GM21717 (cell line): ENCODE measurements at regions not wholly inside any gene's neighbourhood (a gene's known extent, or its start where the extent isn't known, plus 50 kb on each side); places are given as distances from the start of the nearest gene placed in this dataset.
"Not testable (repeated sequence)": the region's sequence is repeated elsewhere in the genome, so short reads cannot be mapped to it uniquely, and the experiment has no call there.

Experiments
- ATAC-seq: cut with Tn5 transposase; IDR thresholded peaks from one replicate; pipeline ENCODE4 v1.9.1; 2021; ENCODE audit warnings: mild to moderate bottlenecking, moderate library complexity; ENCODE audit not compliant: unreplicated experiment

DNA sequence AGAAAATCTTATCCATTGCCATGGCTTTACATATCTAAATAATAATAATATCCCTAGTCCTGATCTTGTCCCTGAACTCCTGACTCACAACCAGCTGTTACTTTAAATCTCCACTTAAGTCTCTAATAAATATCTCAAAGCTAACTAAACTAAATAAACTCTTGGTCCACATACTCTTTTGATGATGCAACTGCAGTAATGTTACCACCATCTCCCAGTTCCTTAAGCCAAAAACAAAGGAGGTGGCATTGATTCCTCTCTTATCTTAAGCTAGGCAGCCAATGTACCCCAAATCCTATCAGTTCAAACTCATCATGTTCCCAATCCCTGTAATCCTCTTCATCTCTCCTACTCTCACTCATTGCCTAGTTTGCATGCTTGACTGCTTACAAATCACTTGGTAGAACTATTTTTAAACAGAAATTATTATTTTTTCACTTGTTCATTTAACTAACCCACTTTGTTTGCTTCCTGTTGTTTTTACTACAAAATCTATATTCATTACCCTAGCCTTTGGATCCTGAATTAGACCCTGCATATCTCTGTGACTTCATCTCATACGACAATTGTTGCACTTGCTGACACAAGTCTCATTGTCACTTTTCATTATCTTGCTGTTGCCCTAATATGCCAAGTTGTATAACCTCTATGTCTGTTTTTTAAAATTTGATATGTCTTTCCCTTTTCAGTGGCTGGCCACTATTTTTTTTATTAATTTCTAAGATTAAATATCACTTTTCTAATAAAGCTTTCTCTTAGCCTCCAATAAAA, 462.2 kb downstream of the ZPLD1 start:
- no peak for ATAC-seq

DNA sequence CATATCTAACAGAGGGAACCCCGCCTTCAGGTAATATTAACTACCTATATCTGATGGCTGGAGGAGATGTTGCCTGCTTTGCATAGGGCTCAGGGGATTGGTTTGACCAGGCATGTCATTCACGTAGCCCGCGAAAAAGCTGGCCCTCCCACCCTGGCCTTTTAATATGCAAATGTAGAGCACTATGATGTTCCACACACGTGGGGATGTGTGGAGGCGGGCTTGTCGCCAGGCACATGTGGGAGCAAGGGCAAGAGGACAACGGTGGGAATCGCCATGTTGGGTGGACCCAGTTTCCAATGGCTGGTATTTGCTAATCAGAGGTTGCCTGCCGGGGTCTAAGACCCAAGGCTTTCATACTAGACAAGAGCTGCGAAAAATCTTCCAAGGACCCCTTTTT, 469.8 kb downstream of the ZPLD1 start:
- no peak for ATAC-seq

DNA sequence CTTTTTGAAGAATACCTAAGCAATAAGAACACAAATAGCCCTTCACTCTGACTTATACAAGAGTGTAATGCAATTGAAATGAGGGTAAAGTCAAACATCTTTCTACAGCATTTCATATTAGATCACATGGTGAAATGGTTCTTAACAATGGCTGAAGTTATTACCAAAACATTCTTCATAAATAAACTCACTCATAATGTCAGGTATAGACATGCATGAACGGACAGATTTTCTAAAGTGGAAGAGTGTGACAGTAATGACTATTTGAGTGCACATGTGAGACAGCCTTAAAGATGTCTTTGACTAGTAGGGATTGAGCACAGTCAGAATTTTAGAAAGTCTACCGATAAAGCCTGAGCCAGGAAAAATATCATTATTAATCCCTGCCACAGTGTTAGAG, 471.0 kb downstream of the ZPLD1 start:
- no peak for ATAC-seq

DNA sequence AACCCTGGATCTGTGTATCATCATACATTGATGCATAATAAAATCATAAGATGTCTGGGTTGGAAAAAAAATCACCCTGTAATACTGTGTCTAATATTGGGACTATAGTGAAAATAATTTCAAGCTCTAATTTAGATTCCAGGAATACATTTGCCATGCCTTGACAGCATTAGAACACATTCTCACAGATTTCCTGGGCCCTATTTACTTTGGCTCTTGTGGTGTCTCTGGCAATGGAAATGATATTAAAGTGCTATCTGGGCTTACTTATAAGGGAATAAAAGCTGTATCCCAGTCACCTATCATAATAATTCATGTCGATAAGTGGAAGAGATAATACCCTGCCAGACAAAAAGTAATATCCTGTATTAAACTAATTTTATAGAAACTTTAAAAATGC, 472.0 kb downstream of the ZPLD1 start:
- no peak for ATAC-seq

DNA sequence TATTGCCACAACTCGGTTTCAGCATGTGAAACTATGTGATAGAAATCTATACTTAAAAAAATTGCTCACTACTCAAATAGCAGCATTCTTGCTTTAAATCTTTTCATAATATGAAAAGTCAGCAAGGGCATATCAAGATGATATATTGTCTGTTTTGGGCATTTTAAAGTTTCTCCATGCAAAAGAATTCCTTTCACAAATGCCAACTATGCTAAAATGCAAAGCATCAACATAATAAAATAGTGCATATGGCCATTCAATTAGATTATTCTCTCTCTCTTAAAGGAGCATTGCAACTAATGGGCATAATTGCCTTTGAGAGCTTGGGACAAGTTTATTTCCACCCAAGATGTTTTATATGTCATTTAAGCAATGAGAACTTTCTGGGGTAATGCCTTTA, 475.1 kb downstream of the ZPLD1 start:
- ATAC-seq: no peak

DNA sequence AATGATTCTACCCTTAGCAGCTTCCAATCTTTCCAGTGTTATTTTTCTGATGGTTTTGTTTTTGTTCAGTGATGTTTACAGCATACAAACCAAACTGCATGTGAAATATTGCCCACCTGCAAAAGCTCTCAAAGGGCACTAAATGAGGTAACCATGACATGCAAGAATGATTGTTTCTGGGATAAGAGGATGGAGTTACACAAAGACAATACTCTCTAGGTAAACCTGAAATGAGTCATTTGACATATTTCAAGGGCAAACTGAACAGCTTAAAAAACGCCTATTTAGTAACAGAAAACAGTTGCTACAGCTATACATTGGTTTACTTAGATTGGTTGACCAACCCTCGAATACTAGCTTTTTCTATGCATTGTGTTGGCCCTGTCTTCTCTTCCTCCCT, 481.7 kb downstream of the ZPLD1 start:
- ATAC-seq: no peak

DNA sequence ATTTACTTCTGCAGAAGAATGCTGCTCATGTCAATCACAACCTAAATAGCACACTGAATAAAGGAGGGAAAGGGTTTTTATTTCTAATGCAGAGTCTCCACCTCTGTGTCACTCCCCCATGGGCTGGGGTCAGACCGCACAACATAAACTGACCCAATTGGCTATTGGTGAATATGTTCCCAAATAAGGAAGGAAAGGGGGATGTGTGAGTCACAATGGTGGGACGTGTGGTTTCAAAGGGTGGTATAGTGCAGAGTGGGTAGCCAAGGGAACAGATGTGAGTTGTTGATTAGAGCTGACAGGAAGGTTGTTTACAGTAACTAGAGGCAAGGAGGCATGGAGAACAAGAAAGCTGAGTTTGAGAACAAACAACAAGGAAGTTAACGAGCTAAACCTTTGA, 491.8 kb downstream of the ZPLD1 start:
- ATAC-seq: no peak

DNA sequence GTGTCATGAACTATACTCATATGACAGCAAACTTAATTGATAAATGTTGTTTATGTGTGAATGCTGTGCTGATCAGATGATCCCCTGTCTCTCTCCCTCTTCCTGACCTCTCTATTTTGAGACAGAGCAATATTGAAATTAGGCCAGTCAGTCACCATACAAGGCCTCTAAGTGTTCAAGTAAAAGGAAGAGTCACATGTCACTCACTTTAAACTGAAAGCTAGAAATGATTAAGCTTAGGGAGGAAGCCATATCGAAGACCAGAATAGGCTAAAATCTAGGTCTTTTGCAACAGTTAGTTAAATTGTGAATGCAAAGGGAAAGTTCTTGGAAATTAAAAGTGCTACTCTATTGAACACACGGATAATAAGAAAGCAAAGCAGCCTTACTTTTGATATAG, 498.6 kb downstream of the ZPLD1 start:
- ATAC-seq: no peak

DNA sequence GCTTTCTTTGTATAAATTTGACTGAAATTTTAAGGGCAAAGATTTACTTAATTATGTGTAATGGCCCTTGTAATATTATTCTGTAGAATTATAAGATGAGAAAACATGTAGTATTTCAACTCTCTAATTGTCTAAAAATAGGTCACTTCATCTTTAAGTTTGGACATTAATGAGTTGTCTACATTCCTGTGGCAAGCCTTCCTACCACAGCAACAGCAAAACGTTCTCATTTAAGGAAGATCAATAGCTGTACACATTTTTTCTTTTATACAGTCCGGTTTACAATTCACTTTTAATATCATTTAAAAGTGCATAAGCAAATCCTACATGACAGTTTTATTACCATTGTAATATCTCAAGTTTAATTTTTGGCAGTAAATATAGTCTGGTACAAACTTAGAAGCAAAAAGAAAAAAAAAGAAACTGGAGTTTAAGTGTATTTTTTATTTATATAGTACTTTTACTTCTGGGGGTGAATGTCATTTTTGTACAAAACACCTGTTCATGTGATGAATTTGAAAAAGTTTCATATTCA, 501.8 kb downstream of the ZPLD1 start:
- ATAC-seq: no peak

DNA sequence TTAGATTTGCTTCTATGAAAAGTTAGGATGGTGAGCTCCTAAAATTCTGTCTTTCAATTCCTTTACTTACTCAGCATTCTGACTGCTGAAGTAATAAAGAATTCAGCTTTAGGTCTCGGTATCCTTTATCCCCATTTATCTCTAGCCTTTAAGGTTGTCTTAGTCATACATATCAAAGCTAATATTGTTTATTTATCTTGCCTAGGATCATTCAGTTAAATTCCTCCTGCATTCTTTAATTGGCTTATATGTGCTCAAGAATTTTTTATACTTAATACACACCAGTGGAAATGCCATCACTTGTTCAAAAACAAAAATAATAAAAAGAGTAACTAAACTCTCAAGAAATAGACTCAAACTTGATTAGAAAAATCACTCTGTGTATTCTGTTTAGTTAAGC, 507.0 kb downstream of the ZPLD1 start:
- no peak for ATAC-seq

DNA sequence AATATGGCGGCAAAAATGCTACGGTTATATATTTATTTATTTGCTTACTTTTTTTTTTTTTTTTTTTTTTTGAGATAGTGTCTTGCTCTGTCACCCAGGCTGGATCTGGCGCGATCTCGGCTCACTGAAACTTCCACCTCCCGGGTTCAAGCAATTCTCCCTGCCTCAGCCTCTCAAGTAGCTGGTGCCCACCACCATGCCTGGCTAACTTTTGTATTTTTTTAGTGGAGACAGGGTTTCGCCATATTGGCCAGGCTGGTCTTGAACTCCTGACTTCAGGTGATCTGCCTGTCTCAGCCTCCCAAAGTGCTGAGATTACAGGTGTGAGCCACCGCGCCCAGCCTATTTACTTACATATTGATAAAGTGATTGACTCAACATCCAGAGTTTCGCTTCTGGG, 511.6 kb downstream of the ZPLD1 start:
- ATAC-seq: not testable (repeated sequence)

DNA sequence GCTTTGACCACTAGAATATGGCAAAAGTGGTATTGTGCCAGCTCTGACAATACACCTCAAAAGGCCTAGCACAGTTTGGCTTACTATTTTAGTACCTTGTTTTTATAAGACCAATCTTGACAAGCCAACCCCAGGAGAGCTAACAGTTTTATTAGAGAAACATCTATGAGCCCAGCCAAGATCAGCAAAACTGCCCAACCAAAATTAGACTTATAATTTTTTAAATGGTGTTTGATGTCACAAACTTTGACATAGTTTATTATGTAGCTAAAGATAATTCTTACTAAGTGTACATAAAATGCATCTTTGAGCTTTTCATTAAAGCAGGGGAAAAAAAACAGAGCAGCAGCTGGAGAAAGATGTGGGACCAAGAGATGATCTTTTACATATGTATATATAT, 537.5 kb downstream of the ZPLD1 start:
- no peak for ATAC-seq

DNA sequence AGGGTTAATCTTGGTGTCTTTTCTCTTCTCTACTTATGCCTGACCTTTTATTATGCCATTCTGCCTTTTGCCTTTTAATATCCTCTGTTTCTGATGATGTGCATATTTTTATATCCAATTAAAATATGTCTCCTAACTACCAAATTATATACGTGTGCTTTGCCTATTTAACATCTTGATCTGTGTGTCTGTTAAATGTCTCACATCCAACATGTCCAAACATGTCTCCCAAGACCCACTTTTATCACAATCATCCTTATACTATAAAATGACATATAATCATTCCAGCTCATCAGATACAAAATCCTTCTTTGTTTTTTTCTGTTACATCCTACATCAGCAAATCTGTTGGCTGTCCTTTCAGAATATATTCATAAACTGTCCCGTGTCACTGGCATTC, 539.5 kb downstream of the ZPLD1 start:
- ATAC-seq: no peak

DNA sequence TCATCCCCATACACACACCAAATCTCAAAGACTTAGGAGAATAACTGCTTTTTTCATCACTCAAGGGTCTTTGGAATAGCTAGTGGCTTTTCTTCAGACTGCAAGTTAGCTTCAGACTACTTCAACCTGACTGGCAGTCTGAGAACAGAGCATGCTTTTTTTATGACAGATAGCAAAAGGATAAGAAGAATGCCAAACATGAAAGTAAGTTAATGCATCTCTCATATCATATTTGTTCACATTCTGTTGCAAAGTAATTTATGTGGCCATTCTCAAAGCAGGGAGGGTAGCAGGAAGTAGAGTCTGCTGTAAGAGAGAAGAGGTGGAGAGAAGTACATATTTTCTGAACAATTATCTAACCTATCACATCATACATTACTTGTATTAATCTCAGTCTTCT, 544.4 kb downstream of the ZPLD1 start:
- ATAC-seq: no peak

DNA sequence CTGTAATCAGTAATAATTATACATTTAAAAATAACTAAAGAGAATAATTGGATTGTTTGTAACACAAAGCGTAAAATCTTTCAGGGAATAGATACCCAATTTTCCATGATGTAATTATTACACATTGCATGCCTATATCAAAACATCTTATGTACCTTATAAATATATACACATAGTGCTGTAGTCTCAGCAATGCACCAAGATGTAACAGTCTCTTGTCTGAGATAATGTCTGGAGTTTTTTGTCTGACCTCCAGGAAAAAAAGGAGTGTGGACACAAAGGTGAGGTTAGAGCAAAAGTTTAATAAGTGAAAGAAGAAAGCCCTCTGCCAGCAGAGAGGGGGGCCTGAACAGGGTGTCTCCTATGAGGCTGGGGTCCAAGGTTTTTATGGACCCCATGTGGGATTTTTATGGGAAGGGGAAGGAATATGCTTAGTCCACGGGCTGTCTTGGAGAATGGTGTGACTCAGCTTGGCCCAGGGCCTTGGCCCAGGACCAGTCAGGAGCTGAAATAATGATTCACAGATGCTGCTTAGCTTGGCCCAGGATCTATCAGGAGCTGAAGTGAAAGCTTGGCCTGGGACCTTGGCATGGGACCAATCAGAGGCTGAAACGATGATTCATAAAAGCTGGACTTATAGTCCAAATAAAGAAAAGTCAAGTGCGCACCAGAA, 545.0 kb downstream of the ZPLD1 start:
- no peak for ATAC-seq

DNA sequence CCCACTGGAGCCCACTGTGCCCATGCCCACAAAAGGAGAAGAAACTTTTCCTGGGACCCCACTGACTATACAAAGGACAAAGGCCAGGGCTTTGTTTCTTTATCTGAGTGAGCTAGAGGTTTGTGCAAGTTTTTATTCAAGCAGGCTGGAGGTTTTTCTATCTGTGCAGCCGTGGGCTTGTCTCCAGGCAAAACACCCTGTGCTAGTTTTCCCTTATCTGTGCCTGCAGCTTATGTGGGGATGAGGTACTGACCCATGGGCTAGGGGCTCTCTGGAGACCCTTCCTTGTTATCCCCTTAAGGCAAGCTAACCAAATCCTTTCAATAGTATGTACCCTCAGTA, 545.5 kb downstream of the ZPLD1 start:
- ATAC-seq: no peak

DNA sequence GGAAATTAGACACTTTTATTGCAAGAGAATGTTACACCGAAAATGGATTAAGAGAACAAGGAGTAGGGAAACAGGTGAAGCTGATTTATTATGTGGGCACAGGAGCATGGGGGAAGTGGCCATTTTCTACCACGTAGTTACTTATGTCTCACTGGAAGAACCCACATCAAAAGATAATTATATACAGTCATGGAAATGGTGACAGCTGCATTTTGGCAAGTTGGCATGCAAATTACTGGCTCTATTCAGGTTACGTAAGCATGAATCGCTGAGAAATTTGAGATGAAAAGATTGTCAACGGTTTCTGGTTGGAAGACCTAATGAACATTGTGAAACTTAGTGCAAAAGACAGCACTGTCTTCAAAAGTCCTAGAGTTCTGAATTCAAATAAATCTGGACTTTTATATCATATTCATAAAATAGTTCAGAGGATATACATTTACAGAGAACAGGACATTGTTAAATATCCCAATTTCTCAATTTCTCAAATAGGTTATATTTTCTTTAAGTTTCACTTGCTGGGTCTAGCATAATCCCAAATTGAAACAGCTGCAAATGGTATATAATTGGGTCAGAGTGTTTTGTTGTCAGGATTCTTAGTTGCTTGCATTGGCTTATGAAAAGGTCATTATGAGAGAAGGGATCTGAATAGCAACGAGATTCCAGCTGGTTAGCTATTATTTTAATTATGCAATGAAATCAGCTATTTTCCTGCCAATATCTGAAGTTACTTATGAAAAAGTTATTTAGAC, 567.8 kb downstream of the ZPLD1 start:
- ATAC-seq: no peak

DNA sequence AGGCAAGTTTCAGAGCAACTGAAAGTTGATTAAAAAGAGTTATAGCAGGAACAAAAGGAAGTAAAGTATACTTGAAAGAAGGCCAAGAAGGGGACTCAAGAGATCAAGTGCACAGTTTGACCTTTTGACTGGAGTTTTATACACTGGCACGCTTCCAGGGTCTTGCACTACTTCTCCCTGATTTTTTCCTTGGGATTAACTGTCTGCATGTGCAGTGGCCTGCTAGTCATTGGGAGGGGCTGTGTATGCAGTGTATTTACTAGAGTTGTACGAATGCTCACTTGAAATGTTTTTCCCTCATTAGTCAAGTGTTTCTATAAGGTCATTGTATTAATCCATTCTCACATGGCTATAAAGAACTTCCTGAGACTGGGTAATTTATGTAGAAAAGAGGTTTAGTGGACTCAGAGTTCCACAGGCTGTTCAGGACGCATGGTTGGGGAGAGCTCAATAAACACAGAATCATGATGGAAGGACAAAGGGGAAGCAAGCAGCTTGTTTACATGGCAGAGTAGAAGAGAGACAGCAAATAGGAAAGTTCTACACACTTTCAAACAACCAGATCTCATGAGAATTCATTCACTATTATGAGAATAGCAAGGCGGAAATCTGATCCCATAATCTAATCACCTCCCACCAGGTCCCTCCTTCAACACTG, 571.8 kb downstream of the ZPLD1 start:
- ATAC-seq: no peak

DNA sequence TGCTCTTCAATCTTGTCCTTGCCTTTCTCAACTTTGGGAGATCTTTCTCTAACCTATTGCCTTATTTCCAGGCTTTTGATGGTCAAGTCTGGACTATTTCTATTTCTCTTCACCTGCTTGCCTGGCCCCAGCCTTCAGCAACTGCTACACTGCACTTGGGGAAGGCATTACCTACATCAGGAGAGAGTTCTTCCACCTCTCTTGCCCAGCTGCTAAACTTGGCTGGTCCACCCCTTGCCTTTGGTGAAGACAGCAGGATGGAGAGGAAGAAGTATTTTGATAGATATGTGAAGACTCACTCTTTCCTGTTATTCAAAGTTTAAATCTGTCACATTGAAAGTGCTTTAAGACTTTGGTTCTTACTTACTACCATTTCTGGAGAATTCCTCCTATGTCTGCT, 574.8 kb downstream of the ZPLD1 start:
- no peak for ATAC-seq

DNA sequence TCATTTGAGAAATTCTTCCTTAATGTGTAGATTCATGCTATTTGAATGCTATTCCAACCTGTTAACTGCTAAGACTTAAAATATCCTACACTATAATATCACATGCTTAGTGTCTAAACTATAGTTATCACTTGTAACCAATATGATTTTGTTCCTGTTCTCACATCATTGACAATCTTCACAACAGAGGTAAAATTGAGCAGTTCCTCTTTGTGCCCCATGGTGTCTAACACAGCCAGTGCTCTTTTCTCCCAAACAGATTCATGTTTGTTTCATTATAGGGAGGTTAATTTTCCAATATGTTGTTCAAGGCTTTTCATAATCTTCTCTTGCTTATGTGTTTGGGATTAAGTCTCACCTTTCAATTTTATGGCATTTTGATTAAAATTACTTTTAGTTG, 591.1 kb downstream of the ZPLD1 start:
- no peak for ATAC-seq

DNA sequence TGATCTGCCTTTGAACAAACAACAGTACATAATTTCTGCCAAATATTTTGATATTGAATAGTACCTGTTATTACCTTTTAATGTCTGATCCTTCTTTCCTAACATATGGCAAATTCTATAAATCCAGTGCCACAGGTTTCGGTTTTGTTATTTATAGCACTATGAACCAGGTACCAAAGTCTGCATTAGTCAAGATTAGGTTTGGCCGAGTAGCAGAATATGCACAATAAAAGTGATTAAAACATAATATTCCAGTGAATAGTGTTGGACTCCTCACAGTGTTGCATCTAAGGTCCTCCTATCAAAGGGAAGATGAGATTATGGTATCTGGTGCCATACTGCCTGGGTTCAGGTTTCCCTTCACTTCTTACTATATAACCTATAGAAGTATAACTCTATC, 599.0 kb downstream of the ZPLD1 start:
- ATAC-seq: no peak
